HFF-Myc (cell line): ENCODE measurements at regions not wholly inside any gene's neighbourhood (a gene's known extent, or its start where the extent isn't known, plus 50 kb on each side); places are given as distances from the start of the nearest gene placed in this dataset.

Experiments used
- DNase-seq: peaks from one replicate; pipeline ENCODE4 v3.0.0-alpha.2; 2011; ENCODE audit warnings: low read depth; ENCODE audit errors: extremely low read depth
- H3K4me3 ChIP-seq: replicated peaks from 2 replicates; pipeline ENCODE4 v1.5.1; 2011; ENCODE audit warnings: low read depth, mild to moderate bottlenecking, control low read depth, low read length
- CTCF ChIP-seq: IDR thresholded peaks from 2 replicates; pipeline ENCODE4 v1.5.1; 2012; ENCODE audit warnings: mild to moderate bottlenecking, low read depth, low read length, control low read depth; ENCODE audit errors: missing control alignments

DNA sequence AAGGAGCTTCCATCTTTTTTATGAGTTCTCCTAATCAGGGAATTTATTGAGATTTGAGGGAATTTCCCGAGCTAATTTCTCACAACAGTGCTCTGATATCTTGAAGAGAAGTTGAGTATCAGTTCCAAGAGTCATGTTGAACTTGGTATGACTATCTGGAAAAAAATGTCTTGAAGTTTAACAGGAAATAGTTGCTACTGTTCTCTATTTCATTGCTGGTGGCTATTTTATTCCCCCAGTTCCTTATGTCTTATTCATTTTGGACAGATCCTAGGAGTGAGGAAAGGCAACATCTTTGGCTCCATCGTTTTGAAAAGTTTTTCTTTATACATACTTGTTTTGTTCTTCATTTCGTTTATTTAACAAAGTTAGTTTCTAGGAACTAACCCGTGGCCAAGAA, 307.8 kb upstream of the AGTR1 start:
- DNase-seq: no peak
- no peak overlapping the region for H3K4me3 ChIP-seq
- TF ChIP-seq CTCF: no peak

- no peak for DNase-seq
- no peak overlapping the region for H3K4me3 ChIP-seq
- no peak for TF ChIP-seq CTCF
Observed at GRCh38 chr3:148395821-148396220, 301.9 kb upstream of the AGTR1 start.

DNA sequence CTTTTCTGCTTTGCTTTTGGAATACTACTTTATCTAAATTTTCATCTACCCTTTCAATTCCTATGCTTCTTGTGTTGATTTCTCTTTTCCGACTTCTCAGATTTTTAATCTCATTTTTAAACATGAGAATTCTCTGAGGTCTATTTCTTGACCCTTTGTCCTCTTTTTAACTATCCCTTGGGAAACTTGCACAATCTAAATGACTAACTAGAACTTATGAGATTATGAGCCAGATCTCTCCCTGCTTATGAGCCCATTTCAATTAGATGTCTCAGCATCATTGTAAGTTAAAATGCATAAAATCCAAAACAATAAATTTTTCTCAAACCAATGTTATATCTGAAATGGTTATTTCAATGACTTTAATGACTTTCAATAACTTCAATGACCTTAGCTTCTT, 296.9 kb upstream of the AGTR1 start:
- TF ChIP-seq CTCF: no peak
- no peak overlapping the region for H3K4me3 ChIP-seq
- DNase-seq: no peak

DNA sequence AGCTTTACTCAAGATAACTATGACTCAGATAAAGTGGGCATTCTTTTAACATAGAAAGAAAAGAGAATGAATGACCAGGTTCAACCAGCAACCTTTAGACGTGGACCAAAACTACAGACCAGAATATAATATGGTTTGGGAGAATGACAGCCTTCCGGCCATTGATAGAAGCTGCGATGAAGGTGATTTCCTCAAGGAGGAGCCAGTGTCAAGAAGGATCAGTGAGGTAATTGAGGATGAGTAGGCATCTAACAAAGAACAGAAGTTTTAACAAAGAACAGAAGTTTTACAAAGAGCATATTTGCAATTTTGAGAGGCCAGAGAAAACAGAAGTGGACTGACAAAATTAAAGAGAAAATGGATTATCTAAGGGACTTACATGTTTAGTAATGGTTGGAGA, 289.0 kb upstream of the AGTR1 start:
- H3K4me3 ChIP-seq: no peak overlapping the region
- no peak for TF ChIP-seq CTCF
- DNase-seq: no peak

GRCh38 chr3:148420242-148420641, 277.5 kb upstream of the AGTR1 start:
- DNase-seq: no peak
- TF ChIP-seq CTCF: no peak
- H3K4me3 ChIP-seq: no peak overlapping the region

- DNase-seq: no peak
- H3K4me3 ChIP-seq: no peak overlapping the region
- no peak for TF ChIP-seq CTCF
Observed at GRCh38 chr3:148428862-148429605, 268.7 kb upstream of the AGTR1 start.

DNA sequence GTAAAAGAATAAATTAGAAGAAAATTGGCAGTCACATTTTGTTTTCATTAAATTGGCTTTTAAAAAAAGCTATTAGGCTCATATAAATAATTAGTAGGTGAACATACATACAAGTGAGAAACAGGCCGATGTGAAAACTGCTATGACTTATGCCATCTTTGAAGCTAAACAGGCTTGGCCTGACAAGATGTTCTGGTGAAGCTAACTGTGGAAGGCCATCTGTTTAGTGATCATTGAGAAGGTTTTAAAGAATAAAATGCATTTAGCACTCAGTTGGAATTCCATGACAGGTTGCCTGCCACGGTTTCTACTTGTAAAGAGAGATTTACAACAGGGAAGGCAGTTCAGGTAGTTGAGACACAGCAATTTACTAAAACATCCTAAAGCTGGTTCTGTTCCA, 264.0 kb upstream of the AGTR1 start:
- DNase-seq: no peak
- no peak overlapping the region for H3K4me3 ChIP-seq
- no peak for TF ChIP-seq CTCF
